Kidney glomerular epithelial cell (primary cell): ENCODE measurements at regions not wholly inside any gene's neighbourhood (a gene's known extent, or its start where the extent isn't known, plus 50 kb on each side); places are given as distances from the start of the nearest gene placed in this dataset.

Source experiments
- DNase-seq: peaks from one replicate; lab custom pipeline; 2025; lab: John Stamatoyannopoulos, UW

DNA sequence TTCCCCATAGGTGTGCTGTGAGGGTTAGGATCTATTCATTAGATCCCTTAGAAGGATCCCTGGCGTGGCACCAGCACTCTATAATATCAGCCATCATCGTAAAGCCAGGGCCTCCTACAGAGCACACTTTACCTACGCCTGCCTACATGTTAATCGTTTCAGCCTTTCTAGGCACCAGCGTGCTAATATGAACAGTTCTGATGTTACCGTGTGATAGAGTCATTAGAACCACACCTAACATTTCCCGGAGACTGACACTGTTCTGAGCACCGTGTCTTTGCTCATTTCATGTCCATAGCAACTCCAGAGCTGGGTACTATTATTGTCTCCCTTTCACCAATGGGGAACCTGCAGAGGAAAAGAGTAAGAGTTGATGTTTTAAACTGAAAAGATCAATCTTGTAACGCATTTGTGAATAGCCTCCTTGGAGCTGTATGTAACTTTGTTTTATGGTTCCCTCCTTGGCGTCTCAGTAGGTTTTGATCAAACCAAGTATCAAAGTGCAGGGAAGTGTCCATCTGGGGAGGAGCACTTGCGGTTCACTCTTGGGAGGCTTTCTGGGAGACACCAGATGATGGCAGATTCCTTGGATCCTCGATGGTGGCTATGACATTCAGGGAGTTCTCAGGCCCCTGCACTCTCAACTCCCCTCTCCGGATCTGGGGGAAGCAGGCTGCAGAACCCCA is 73.8 kb upstream of the KCNG1 start:
- no peak for DNase-seq

DNA sequence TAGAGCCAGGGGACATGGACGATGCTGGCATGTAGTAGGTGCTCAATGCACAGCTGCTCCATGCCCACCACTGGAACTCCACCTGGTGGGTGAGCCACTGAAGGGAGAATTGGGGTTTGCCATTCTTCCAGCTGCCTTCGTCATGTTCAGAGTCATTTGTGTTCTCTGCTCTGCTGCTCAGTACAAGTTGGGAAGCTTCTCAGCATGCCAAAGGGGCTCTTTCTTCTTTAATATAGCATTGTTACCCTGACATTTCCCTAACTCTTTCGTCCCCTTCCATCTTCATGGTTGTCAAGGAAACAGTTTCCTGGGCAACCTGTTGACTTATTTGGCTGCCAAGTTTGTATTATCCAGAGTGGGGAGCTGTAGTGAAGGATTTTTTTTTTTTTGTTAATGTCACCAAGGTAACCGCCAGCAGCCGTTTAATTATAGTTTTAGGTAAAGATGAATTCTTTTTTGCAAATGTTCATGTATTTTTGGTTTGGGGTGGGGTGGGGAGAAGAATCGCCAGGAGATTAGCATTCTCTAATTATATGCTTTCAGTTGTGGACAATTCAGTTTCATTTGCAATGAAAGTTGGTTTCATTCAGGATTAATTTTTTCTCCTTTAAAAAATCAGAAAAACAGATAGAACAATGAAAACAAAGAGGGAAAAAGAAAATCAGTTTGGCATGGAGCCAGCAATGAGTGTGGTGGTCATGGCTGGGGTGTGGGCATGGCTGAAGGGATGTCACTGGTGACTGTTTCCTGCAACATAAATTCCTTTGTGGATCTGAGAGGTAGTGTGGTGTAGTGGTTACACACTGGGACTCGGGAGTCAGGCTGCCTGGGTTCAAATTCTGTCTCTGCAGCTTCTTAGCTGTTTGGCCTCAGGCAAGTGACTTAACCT is 73.0 kb upstream of the KCNG1 start:
- DNase-seq = no peak

DNA sequence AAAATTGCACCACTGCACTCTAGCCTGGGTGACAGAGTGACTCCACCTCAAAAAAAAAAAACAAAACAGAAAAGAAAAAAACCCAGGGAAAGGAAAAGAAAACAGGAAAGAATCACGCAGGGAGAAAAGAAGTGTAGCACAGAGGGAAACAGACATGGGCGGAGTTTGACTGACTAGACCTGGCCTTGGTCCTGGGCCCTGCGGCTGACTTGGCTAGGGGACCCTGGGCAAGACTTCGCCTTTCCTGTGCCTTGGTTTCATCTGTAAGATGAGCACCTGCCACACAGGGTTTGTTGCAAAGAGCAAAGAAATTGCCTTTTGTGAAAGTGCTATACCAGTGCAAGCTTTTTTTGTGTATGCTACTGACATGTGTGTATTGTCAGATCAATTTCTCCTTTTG is 71.3 kb upstream of the KCNG1 start:
- DNase-seq = no peak

DNA sequence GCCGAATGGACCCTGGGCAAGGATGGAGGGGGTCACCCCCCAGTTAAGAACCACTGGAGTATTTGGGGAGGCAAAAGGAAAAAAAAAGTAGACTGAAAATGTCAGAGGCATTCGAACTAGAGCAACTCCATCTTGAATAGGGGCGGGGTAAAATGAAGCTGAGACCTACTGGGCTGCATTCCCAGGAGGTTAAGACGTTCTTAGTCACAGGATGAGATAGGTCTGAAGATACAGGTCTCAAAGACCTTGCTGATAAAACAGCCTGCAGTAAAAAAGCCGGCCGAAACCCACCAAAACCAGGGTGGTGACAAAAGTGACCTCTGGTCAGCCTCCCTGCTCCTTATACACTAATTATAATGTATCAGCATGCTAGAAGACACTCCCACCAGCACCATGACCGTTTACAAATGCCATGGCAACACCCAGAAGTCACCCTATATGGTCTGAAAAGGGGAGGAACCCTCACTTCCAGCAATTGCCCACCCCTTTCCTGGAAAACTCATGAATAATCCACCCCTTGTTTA is 70.4 kb upstream of the KCNG1 start:
- no peak for DNase-seq

DNA sequence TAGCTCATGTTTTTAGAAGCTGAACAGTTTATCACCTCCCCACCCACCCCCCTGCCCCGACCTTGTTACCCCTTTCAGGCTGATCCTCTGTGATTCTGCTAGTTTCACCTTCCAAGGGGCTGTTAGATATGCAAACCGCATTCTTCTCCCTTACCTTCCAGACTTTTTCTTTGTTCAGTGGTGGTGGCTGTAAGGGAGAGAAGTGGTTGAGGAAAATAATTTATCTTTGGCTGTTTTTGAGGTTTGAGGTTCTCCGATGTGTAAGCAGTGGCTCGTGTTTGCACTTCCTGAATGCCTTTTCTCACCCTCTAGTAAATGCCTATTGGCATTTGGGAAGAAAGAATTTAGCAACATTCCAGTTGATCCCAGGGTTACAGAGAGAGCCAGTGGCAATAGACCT is 69.4 kb upstream of the KCNG1 start:
- no peak for DNase-seq

DNA sequence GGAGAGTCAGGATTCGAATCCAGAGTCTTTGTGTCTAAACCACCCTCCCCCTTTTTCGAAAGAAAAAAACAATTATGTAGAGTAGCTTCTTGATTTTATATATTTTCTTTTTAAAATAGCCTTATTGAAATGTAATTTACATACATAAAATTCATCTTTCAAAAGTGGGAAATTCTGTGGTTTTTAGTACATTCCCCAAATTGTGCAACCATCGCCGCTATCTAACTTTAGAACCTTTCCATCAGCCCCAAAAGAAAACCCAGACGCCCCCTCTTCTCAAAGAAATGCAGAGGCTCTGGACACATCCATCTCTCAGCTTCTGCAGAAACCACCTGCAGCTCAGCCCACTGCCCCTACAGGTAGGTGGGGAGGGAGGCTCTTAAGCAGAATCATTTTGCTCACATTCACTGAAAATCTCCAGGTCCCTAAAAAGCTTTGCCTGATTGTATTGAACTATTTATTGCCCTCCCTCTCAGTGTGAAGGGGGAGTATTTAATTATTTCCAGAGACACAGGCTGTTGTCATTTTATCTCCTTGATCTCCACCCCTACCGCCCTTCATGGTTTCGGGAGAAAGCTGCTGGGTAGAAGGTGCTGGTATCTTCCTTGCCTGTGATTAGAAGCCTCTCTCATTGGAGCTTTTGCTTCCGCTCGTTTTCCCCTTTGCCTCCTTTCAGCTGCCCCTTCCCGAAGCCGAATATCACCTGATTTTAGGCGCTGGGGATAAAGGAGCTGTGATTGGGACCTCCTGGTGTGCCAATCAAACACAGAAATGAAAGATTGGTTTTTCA is 68.7 kb upstream of the KCNG1 start:
- DNase-seq = no peak

DNA sequence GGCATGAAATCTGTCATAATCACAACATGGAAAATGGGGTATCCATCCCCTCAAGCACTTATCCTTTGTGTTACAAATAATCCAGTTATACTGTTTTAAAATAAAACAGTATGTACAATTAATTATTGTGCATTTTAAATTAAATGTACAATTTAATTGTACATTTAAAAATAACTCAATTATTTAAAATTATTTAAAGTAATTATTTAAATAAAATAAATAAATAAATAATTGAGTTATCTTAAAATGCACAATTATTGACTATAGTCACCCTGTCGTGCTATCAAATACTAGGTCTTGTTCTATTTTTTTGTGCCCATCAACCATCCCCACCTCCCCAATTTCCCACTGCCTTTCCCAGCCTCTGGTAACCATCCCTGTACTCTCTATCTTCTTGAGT is 66.9 kb upstream of the KCNG1 start:
- DNase-seq = no peak

DNA sequence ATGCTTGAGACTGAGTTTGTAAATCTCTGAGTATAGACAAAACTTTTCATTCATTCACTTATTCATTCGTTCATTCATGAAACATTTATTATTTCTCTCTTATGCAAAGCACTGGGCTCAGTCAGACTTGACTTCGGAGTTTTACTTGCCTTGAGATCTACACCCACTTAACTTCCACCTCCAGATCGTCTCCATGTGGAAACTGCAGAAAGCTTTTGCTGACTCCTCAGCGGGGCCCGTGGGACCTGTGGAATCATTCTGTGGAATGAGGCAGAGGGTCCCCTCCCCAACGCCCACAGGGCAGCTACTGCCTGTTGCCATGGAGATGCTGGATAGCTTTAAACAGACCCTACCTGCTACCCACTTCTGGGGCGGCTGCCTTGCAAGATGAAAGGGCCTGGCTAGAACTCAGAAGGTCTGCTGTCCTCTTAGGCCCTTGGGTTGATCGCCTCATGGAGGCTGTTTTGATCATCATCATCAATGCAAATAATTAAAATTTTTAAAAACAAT is 66.4 kb upstream of the KCNG1 start:
- DNase-seq = no peak

DNA sequence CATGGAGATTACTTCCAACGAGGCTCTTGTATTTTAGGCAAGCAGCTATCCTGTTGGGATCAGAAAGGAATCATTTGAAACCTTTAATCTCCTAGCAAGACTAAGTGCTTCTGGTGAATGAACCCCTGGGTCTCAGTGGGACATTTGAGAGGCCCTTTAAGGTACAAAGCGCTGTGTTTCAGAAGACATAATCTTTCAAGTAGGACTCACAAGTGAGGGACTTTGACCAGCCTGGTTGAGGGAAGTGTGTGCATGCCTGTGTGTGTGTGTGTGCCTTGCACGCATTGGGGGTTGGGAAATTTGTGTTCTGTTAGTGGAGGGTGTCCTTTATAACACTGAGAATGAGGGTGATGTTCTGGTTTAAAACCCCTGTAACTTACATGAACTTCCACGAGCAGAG is 64.4 kb upstream of the KCNG1 start:
- DNase-seq = no peak

DNA sequence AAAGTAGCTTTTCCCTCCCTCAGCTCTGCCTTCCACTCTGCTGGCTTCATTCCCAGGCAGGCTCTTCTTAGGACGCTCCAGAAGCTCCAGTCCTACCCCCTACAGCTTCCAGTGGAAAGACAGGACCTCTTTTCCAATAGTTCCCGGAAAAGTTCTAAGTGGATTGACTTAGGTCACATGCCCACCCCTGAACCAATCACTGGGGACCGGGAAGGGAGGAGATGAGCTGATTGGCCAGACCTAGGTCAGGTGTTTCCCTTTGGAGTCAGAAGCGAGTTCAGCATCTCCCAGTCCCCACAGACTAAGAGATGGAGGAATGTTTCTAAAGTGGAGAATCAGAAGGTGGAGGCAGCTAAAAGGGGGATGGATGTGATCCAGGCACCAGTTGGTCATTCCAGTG is 62.9 kb upstream of the KCNG1 start:
- no peak for DNase-seq

DNA sequence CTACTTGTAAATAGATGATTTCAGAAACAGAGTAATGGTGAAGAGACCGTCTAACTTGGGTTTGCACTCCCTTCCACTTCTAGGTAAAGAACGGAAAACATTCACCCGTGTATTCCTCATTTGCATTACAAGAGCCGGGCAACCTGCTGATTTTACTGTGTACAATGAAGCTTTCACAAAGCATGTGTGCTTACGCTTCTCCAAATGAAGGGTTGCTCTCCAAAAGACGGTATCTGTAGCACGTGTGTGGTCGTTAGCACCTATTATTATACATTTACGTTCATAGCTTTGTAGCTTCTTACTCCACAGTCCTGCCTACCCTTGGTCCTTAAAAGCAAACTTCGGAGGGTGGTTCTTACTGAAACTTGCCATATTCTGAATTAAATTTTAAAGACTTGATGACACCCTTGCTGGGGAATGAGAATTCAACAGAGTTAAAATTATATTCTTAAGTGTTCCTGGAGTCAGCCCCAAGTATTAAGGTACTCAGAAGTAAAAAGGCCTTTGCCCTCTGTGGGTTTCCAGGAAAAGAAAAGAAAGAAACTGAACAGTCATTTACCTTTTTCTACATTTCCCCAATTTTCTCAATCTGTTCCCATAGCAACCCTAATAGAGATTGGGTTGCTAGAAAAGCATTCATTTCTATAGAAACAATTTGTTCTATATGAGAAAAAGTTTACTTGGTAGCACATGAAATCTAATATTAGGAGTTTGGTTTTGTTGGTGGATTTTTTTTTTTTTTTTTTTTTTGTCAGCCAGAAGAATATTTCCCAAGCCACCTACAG is 61.9 kb upstream of the KCNG1 start:
- DNase-seq = no peak

DNA sequence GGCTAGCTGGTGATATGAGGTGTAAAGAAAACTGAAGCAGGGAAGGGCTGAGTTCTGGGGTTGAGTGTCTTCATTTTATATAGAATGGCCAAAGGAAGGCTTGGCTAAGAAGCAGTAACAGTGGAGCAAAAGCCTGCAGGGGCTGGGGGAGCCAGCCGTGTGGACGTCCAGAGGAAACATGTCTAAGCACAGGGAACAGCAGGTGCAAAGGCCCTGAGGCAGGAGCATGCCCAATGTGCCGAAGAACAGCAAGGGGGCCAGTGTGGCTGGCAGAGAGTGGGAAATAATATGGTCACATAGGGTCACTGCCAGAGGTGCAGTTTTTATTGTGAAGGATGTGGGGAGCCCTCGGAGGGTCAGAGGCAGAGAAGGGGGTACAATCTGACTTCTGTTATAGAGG is 60.5 kb upstream of the KCNG1 start:
- no peak for DNase-seq

DNA sequence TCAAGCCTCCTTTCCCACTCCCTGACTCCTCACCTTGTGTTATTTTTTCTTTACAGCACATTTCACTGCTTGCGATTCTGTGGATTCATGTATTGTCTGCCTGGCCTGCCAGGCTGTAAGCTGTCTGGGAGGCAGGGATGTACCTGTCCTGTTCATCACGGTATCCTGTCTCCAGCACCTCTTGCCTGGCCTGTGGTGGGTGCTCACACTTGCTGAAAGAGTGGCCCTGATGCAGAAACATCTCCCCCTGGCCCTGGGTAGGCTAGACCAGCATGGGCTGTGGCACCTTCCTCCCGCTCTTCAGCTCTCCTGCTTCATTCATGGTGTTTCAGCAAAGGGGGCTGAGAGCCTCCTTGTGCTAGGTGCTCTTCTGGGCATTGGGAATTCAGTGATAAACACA is 60.1 kb upstream of the KCNG1 start:
- no peak for DNase-seq

DNA sequence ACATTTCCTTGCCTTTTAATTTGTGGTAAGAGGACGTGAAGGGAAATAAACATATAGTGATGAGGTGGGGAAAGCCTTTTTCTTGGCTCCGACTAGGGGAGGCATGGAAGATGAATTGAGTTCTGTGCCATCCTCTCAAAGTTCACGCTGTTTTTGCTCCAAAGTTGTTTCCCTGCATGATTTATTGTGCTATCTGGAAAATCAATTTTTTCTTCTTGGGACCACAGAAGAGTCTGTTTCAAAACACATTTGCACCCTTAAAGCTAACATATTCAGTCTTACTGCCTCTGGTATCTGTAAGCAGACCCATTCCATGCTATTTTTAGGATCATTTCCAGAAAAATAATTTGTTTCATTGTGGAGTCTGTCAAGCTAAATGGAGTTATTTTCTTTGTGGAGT is 57.6 kb upstream of the KCNG1 start:
- DNase-seq = no peak

DNA sequence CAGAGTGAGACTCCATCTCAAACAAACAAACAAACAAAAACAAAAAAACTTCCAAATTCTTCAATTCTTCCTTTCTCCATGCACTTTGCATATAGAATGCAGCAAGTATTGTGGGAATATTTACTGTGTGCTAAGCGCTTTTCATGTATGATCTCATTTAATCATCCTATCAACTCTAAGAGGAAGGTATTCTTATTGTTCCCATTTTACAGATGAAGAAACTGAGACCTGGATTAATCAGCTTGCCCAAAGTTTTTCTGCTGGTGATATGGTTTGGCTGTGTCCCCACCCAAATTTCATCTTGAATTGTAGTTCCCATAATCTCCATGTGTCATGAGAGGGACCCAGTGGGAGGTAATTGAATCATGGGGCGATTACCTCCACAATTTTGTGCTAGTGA is 56.6 kb upstream of the KCNG1 start:
- DNase-seq = no peak

DNA sequence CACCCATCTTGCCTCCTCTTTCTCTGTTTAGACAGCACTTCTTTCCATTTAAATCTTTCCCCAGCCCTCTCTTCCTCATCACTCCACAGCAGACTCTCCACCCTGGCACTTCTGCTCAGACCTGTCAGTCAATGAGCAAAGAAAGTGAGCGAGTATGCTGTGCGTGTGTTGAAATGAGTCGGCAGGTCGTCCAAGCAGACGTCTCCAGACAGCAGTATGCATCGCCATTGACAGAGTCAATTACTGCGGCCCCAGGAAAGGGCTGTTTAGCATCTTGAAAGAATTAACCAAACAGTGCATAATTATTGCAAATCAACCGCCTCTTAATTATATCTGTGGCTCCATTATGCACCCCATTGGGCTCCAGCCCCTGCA is 54.8 kb upstream of the KCNG1 start:
- DNase-seq = no peak

DNA sequence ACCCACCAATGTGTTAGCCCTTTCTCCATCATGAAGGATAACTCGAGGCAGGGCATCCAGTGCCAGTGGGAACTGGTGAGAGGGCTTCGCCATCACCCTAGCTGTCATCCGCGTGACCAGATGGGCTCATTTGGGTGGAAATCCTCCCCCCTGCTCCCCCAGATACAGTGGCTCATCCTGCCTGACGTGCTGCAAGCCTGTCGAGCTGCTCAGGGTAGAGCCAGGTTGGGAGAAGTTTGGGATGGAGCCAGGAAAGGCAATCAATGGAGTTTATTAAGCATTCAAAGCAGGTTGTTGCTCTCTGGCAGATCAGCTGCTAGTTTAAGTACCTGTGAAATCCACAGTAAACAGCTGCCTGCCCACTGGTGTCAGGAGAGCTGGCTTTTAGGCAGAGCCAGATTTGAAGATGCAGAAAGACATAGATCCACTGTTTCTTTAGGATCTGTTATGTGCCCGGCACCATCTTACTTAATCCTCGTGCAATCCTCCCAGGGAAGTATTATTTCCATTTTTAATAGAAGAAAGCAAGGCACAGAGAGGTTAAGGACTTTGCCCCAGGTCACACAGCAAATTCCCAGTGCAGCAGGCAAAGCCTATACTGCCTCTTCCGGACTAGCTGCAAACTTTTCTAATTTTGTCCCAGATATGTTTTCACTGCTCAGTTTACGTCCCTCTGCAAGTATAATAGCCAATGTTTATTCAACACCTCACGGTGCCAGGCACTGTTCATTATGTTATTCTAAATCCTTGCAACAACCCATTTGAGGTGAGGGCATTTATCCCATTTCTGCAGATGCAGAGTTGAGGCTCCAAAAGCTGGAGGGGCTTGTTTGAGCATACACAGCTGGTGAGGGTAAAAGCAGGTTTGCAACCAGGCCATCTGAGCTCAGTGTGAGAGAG is 54.1 kb upstream of the KCNG1 start:
- DNase-seq = no peak

DNA sequence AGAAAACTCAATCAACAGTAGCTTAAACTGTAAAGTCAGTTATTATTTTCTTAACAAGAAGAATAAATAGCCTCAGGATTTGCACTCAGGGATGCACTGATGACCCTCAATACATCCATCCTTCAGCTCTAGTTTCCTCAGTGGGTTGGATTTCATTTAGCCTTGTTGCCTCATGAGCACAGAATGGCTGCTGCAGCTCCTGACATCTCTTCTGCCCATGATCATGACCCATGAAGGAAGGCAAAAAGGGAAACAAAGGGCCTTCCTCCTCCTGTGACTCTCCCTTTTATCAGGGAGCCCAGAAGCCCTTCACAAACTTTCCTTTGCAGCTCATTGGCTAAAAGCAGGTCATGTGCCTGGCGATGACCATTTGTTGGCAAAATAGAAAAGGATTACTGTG is 51.2 kb upstream of the KCNG1 start:
- DNase-seq = no peak
